Bronchial epithelial cell (primary cell): ENCODE measurements at regions not wholly inside any gene's neighbourhood (a gene's known extent, or its start where the extent isn't known, plus 50 kb on each side); places are given as distances from the start of the nearest gene placed in this dataset.

ENCODE experiments used
- DNase-seq: peaks from one replicate; pipeline ENCODE4 v3.0.0-alpha.2; 2010; ENCODE audit warnings: low read depth
- FAIRE-seq: peaks from 2 replicates; lab custom pipeline; 2011; peaks lifted over from hg19 to GRCh38; lab: Jason Lieb, UNC
- H3K27me3 ChIP-seq: 2 replicates; pipeline ENCODE4 v1.5.1; 2011; ENCODE audit warnings: low read length; ENCODE audit not compliant: control insufficient read depth, insufficient read depth
- H3K36me3 ChIP-seq: 2 replicates; pipeline ENCODE4 v1.5.1; 2011; ENCODE audit warnings: low read length; ENCODE audit not compliant: control insufficient read depth, insufficient read depth
- H3K4me3 ChIP-seq: 2 replicates; pipeline ENCODE4 v1.5.1; 2011; ENCODE audit warnings: mild to moderate bottlenecking, low read depth, low read length, control low read depth
- CTCF ChIP-seq: IDR thresholded peaks from 2 replicates; pipeline ENCODE4 v1.5.1; 2011; ENCODE audit warnings: mild to moderate bottlenecking, moderate library complexity, low read length, control low read depth, inconsistent platforms; ENCODE audit not compliant: insufficient read depth, severe bottlenecking

- no peak for DNase-seq
- FAIRE-seq: no peak
- no peaks in the 10 kb centered on the region for H3K36me3 ChIP-seq
- H3K27me3 ChIP-seq: no peaks in the 10 kb centered on the region
- no peak overlapping the region for H3K4me3 ChIP-seq
- no peak for TF ChIP-seq CTCF
Observed at GRCh38 chr2:186913870-186914269, 64.9 kb upstream of the ZSWIM2 start.

GRCh38 chr2:186912979-186913378 lies 64.0 kb upstream of the ZSWIM2 start:
- no peak for FAIRE-seq
- Histone ChIP-seq H3K27me3 (no peaks in the 10 kb centered on the region), H3K36me3 (no peaks in the 10 kb centered on the region), H3K4me3 (no peak overlapping the region)
- no peak for DNase-seq
- TF ChIP-seq CTCF: no peak

- Histone ChIP-seq H3K36me3 (no peaks in the 10 kb centered on the region), H3K27me3 (no peaks in the 10 kb centered on the region), H3K4me3 (no peak overlapping the region)
- no peak for TF ChIP-seq CTCF
- FAIRE-seq (no peak), DNase-seq (no peak)
Observed at GRCh38 chr2:186911551-186912085, 62.6 kb upstream of the ZSWIM2 start.

DNA sequence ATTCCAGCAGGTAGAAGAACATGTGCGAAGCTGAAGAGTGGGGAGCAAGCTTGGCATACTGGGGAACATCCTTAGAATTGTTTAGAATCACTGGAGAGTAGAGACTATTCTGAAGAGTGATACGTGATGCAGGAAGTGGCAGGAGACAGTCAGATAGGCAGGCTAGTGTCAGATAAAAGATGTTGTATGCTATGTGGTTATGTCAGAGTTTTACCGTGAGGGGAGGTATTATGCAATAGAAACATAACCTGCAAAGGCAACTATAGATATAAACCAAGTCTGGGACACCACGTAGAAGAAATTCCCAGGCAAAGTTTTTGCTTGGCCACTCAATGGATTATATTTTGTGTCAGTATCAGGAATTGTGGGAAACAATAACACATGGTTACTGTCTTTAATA lies 62.0 kb upstream of the ZSWIM2 start:
- no peaks in the 10 kb centered on the region for H3K36me3 ChIP-seq
- FAIRE-seq (no peak), DNase-seq (no peak)
- no peaks in the 10 kb centered on the region for H3K27me3 ChIP-seq
- H3K4me3 ChIP-seq: no peak overlapping the region
- no peak for TF ChIP-seq CTCF

DNA sequence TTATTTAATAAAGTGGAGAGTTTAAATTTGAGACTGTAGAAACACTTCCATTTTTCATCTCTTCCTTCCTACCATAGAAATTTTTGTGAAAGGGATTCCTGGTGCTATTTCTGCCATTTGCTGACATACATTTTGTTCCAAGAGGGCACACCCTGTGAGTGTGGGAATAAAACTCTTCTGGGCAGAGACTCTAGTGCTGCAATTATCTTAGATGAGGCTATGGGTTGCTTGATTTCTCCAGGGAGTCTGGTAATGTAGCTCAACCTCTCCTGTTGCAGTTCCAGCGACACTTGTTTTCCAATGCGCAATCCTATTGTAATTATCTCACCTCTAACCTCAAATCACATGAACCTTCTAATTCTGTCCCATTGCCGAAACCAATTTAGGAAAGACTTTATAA lies 60.1 kb upstream of the ZSWIM2 start:
- FAIRE-seq (no peak), DNase-seq (no peak)
- TF ChIP-seq CTCF: no peak
- H3K4me3 ChIP-seq: no peak overlapping the region
- H3K36me3 ChIP-seq: no peaks in the 10 kb centered on the region
- no peaks in the 10 kb centered on the region for H3K27me3 ChIP-seq

- FAIRE-seq (no peak), DNase-seq (no peak)
- H3K36me3 ChIP-seq: no peaks in the 10 kb centered on the region
- no peaks in the 10 kb centered on the region for H3K27me3 ChIP-seq
- no peak overlapping the region for H3K4me3 ChIP-seq
- TF ChIP-seq CTCF: no peak
Observed at GRCh38 chr2:186907897-186908296, 58.9 kb upstream of the ZSWIM2 start.
